ENCODE measurements at regions not wholly inside any gene's neighbourhood (a gene's known extent, or its start where the extent isn't known, plus 50 kb on each side); places are given as distances from the start of the nearest gene placed in this dataset.

DNA sequence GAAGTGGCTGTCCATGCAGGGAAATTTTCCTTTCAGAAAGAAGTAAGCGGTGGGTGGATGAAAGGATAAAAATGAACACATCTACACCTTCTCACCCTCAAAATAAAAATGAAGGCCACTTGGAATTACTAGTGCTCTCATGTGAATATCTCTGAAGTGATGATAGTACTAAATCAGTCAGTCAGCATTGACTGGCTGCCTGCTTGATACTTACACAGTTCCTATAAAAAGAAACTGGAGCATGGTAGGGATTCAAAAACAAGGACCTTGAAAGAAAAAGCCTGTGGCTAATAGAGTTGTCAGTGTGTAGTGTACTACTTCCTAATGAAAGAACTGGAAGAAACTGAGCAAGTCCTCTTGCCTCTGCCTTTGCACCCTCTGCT lies 239.7 kb downstream of the HLX start:
- ATAC-seq: no peak
- Histone ChIP-seq H3K9me3 (no peaks in the 10 kb centered on the region), H3K36me3 (no peaks in the 10 kb centered on the region), H3K27me3 (ENCODE audit: low read depth) (no peaks in the 10 kb centered on the region), H3K27ac (no peak overlapping the region), H3K4me1 (peaks cover 6% of the 10 kb centered on the region), H3K4me3 (no peak overlapping the region)
- no peak for DNase-seq
- intact Hi-C loops (cut with DNase I): no loop called here
- TF ChIP-seq CTCF (IDR thresholded peaks at IDR 0.05): no peak

DNA sequence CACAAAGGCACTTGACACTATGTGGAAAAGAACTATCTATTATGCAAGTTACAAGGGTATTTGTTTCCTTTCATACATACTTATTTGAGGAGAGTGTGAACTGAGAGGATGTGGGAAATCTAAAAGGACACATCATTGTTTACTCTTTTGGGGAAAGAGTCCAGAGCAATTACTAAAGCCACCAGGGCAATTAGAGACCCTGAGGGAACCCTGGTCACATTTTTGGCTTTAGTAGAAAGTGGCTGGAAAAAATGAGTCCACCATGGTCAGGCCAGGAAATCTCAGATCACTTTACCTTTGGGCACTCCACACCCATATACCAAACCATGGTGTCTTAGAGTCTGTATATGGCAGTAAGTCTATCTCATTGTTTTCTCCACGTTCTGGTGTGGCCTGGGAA lies 243.3 kb downstream of the HLX start:
- H3K27me3 ChIP-seq (ENCODE audit: low read depth): no peaks in the 10 kb centered on the region
- TF ChIP-seq CTCF (IDR thresholded peaks at IDR 0.05): no peak
- no peak overlapping the region for H3K4me3 ChIP-seq
- intact Hi-C loops (cut with DNase I): no loop called here
- peaks cover 4% of the 10 kb centered on the region for H3K9me3 ChIP-seq
- H3K36me3 ChIP-seq: no peaks in the 10 kb centered on the region
- no peak for ATAC-seq
- H3K27ac ChIP-seq: no peak overlapping the region
- no peak for DNase-seq
- H3K4me1 ChIP-seq: peaks cover 6% of the 10 kb centered on the region

DNA sequence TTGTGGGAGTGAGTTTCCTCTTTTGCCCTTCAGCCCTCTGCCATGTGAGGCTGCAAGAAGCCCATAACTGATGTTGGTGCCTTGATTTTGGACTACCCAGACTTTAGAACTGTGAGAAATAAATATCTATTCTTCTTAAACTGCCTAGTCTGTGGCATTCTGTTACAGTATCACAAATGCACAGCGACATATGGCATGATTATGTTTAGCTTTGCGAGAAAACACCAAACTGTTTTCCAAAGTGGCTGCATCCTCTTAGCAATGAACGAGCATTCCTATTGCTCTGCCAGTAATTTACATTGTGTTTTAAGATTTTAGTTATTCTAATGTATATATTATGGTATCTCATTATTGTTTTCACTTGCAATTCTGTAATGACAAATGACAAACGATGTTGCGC lies 246.7 kb downstream of the HLX start:
- no peak overlapping the region for H3K27ac ChIP-seq
- intact Hi-C loops (cut with DNase I): no loop called here

GRCh38 chr1:221137666-221138065 lies 258.4 kb downstream of the HLX start:
- DNase-seq (no peak), ATAC-seq (no peak)
- H3K27me3 ChIP-seq (ENCODE audit: low read depth): no peaks in the 10 kb centered on the region
- no peak overlapping the region for H3K27ac ChIP-seq
- no peaks in the 10 kb centered on the region for H3K36me3 ChIP-seq
- no peaks in the 10 kb centered on the region for H3K9me3 ChIP-seq
- H3K4me3 ChIP-seq: no peak overlapping the region
- TF ChIP-seq CTCF (IDR thresholded peaks at IDR 0.05): no peak
- intact Hi-C loops (cut with DNase I): no loop called here
- H3K4me1 ChIP-seq: no peaks in the 10 kb centered on the region

More for the DNA sequence above, 246.7 kb downstream of the HLX start:
- Histone ChIP-seq H3K36me3 (no peaks in the 10 kb centered on the region), H3K4me1 (no peaks in the 10 kb centered on the region), H3K27me3 (ENCODE audit: low read depth) (no peaks in the 10 kb centered on the region), H3K4me3 (no peak overlapping the region), H3K9me3 (peaks cover 4% of the 10 kb centered on the region)
- ATAC-seq (no peak), DNase-seq (no peak)
- no peak for TF ChIP-seq CTCF (IDR thresholded peaks at IDR 0.05)

DNA sequence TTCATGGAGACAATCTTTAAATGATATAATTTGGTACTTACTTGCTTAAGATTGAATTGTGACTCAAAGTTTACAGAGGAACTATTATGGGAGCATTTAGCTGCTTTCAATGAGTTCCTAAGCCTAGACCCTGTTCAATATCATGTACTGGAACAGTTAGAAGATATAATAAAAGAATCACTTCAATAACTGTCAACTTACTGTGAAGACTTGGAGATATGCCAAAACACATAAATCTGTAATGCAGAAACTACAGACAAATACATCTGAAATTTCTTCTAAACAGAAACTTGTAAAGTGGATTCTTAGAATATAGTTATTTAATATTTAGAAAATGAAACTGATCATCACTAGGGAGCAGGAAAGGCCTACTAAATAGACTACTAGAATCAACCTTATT lies 259.3 kb downstream of the HLX start:
- no peak overlapping the region for H3K4me3 ChIP-seq
- H3K27ac ChIP-seq: no peak overlapping the region
- H3K9me3 ChIP-seq: no peaks in the 10 kb centered on the region
- no peaks in the 10 kb centered on the region for H3K4me1 ChIP-seq
- no peaks in the 10 kb centered on the region for H3K27me3 ChIP-seq (ENCODE audit: low read depth)
- no peaks in the 10 kb centered on the region for H3K36me3 ChIP-seq
- ATAC-seq (no peak), DNase-seq (no peak)
- TF ChIP-seq CTCF (IDR thresholded peaks at IDR 0.05): no peak
- intact Hi-C loops (cut with DNase I): no loop called here

GRCh38 chr1:221139991-221140390 lies 260.7 kb downstream of the HLX start:
- Histone ChIP-seq H3K27ac (no peak overlapping the region), H3K4me1 (no peaks in the 10 kb centered on the region), H3K9me3 (no peaks in the 10 kb centered on the region), H3K4me3 (no peak overlapping the region), H3K36me3 (no peaks in the 10 kb centered on the region), H3K27me3 (ENCODE audit: low read depth) (no peaks in the 10 kb centered on the region)
- ATAC-seq (no peak), DNase-seq (no peak)
- no peak for TF ChIP-seq CTCF (IDR thresholded peaks at IDR 0.05)
- intact Hi-C loops (cut with DNase I): no loop called here
